ENCODE measurements at regions not wholly inside any gene's neighbourhood (a gene's known extent, or its start where the extent isn't known, plus 50 kb on each side); places are given as distances from the start of the nearest gene placed in this dataset.
"Not testable (repeated sequence)": the region's sequence is repeated elsewhere in the genome, so short reads cannot be mapped to it uniquely, and the experiment has no call there.

GRCh38 chr4:27668001-27668400 is 807.4 kb downstream of the STIM2 start:
- no peak for DNase-seq

GRCh38 chr4:27678027-27678426 is 817.4 kb downstream of the STIM2 start:
- DNase-seq = no peak

- no peak for DNase-seq
Observed at GRCh38 chr4:27684610-27685011, 824.0 kb downstream of the STIM2 start.

- no peak for DNase-seq
Observed at GRCh38 chr4:27685091-27685490, 824.5 kb downstream of the STIM2 start.

- no peak for DNase-seq
Observed at GRCh38 chr4:27685947-27686346, 825.3 kb downstream of the STIM2 start.

- DNase-seq = no peak
Observed at GRCh38 chr4:27692158-27692557, 831.5 kb downstream of the STIM2 start.

- DNase-seq = no peak
Observed at GRCh38 chr4:27692868-27693634, 832.4 kb downstream of the STIM2 start.

GRCh38 chr4:27696257-27696656 is 835.6 kb downstream of the STIM2 start:
- not testable (repeated sequence) for DNase-seq

- no peak for DNase-seq
Observed at GRCh38 chr4:27701606-27702005, 841.0 kb downstream of the STIM2 start.

- no peak for DNase-seq
Observed at GRCh38 chr4:27702730-27703431, 842.2 kb downstream of the STIM2 start.

- no peak for DNase-seq
Observed at GRCh38 chr4:27703771-27704170, 843.1 kb downstream of the STIM2 start.

GRCh38 chr4:27711041-27711440 is 850.4 kb downstream of the STIM2 start:
- no peak for DNase-seq

- DNase-seq = no peak
Observed at GRCh38 chr4:27714073-27714472, 853.4 kb downstream of the STIM2 start.

- DNase-seq = no peak
Observed at GRCh38 chr4:27716693-27717430, 856.2 kb downstream of the STIM2 start.

- no peak for DNase-seq
Observed at GRCh38 chr4:27717431-27717755, 856.8 kb downstream of the STIM2 start.

- DNase-seq = no peak
Observed at GRCh38 chr4:27720010-27720766, 859.5 kb downstream of the STIM2 start.

- no peak for DNase-seq
Observed at GRCh38 chr4:27721193-27721592, 860.6 kb downstream of the STIM2 start.

GRCh38 chr4:27728892-27729291 is 868.3 kb downstream of the STIM2 start:
- DNase-seq = no peak

GRCh38 chr4:27742816-27743215 is 882.2 kb downstream of the STIM2 start:
- DNase-seq = no peak

- DNase-seq = no peak
Observed at GRCh38 chr4:27759611-27760575, 899.3 kb downstream of the STIM2 start.

- no peak for DNase-seq
Observed at GRCh38 chr4:27763830-27764525, 903.3 kb downstream of the STIM2 start.

GRCh38 chr4:27764526-27764837 is 903.8 kb downstream of the STIM2 start:
- no peak for DNase-seq
